ENCODE measurements at regions not wholly inside any gene's neighbourhood (a gene's known extent, or its start where the extent isn't known, plus 50 kb on each side); places are given as distances from the start of the nearest gene placed in this dataset.

- no peak for TF ChIP-seq MEF2A (IDR thresholded peaks at IDR 0.05; ENCODE audit: borderline replicate concordance, low read depth)
- no peak for TF ChIP-seq SIN3A (IDR thresholded peaks at IDR 0.05; ENCODE audit: borderline replicate concordance, low read depth, low read length)
- TF ChIP-seq RCOR1 (IDR thresholded peaks at IDR 0.05; ENCODE audit: low read length), result no peak
- no peak for TF ChIP-seq TAF1 (IDR thresholded peaks at IDR 0.05; ENCODE audit: borderline replicate concordance, low read depth, low read length)
- TF ChIP-seq SMC3 (IDR thresholded peaks at IDR 0.05; ENCODE audit: low read depth, low read length), result no peak
- TF ChIP-seq ZBTB33 (IDR thresholded peaks at IDR 0.05; ENCODE audit: borderline replicate concordance, low read depth), result no peak
- no peak for TF ChIP-seq JUND (IDR thresholded peaks at IDR 0.05)
- no peak for TF ChIP-seq MXI1 (IDR thresholded peaks at IDR 0.05; ENCODE audit: low read depth, low read length)
Observed at GRCh38 chr10:3439183-3439582, 266.6 kb upstream of the PITRM1 start (continued).

- Histone ChIP-seq H3K4me1 (ENCODE audit: control insufficient read depth in 1 of 2, insufficient read depth in 2 of 2, low read depth in 1 of 2, low read length in 1 of 2) (peaks cover 0 to 8% of the 10 kb centered on the region in 2 experiments; a peak in 1 of 4 replicates), H3K9me3 (no peaks in the 10 kb centered on the region), H3K9ac (no peak overlapping the region), H2AFZ (ENCODE audit: low read depth) (no peak overlapping the region), H3K36me3 (replicated peaks in 1 of 2; ENCODE audit: control insufficient read depth in 1 of 2, insufficient read depth in 2 of 2, low read length in 1 of 2) (no peaks in the 10 kb centered on the region), H4K20me1 (ENCODE audit: insufficient read depth) (no peaks in the 10 kb centered on the region), H3K27ac (ENCODE audit: low read depth in 2 of 2, low read length in 1 of 2) (no peak overlapping the region), H3K4me3 (ENCODE audit: low read depth in 2 of 2, low read length in 1 of 2) (no peak overlapping the region), H3F3A (replicated peaks; ENCODE audit: insufficient read depth) (peaks cover 5% of the 10 kb centered on the region), H3K27me3 (ENCODE audit: insufficient read depth) (no peaks in the 10 kb centered on the region), H3K79me2 (ENCODE audit: insufficient read depth) (no peaks in the 10 kb centered on the region), H3K9me2 (no peaks in the 10 kb centered on the region), H3K4me2 (no peak overlapping the region)
- 83% methylated on average over 4 of the region's 4 CpGs for whole genome bisulfite sequencing (ENCODE audit: low lambda C conversion rate)
- TF ChIP-seq GABPA (IDR thresholded peaks at IDR 0.05; ENCODE audit: low read depth) (no peak), CHD2 (IDR thresholded peaks at IDR 0.05; ENCODE audit: low read length, partially characterized antibody) (no peak), ELF1 (IDR thresholded peaks at IDR 0.05) (no peak), GATA2 (CRISPR knock-in tag; IDR thresholded peaks at IDR 0.05) (no peak)
- DNase-seq, result no peak
- POLR2A ChIA-PET, result no interaction called here
- CTCF ChIA-PET, result interaction anchor here (1.4 kb wide), 1 partner anchor 37 kb away, joined by 3 read pairs; no protein-coding TSS in a partner anchor
Observed at GRCh38 chr10:3438606-3439005, 266.0 kb upstream of the PITRM1 start.

- H3K27ac ChIP-seq (ENCODE audit: low read depth in 2 of 2, low read length in 1 of 2), result peak overlapping the region in 1 of 2 experiments; percentile 25; a peak in 1 of 4 replicates
- no peaks in the 10 kb centered on the region for H4K20me1 ChIP-seq (ENCODE audit: insufficient read depth)
- H3K79me2 ChIP-seq (ENCODE audit: insufficient read depth), result no peaks in the 10 kb centered on the region
- peaks cover 0 to 8% of the 10 kb centered on the region in 2 experiments; a peak in 1 of 4 replicates for H3K4me1 ChIP-seq (ENCODE audit: control insufficient read depth in 1 of 2, insufficient read depth in 2 of 2, low read depth in 1 of 2, low read length in 1 of 2)
- POLR2A ChIA-PET, result no interaction called here
- peaks cover 5% of the 10 kb centered on the region for H3F3A ChIP-seq (replicated peaks; ENCODE audit: insufficient read depth)
- peak overlapping the region; percentile 64; the same call in 1 of the 2 replicates for H2AFZ ChIP-seq (ENCODE audit: low read depth)
- WGBS (ENCODE audit: low lambda C conversion rate), result 40% methylated on average over 4 of the region's 4 CpGs
- CTCF ChIA-PET, result no interaction called here
- no peaks in the 10 kb centered on the region for H3K27me3 ChIP-seq (ENCODE audit: insufficient read depth)
- H3K9me2 ChIP-seq, result no peaks in the 10 kb centered on the region
- H3K36me3 ChIP-seq (replicated peaks in 1 of 2; ENCODE audit: control insufficient read depth in 1 of 2, insufficient read depth in 2 of 2, low read length in 1 of 2), result no peaks in the 10 kb centered on the region
- no peak overlapping the region for H3K9ac ChIP-seq
- no peak overlapping the region for H3K4me2 ChIP-seq
- H3K4me3 ChIP-seq (ENCODE audit: low read depth in 2 of 2, low read length in 1 of 2), result no peak overlapping the region
- H3K9me3 ChIP-seq, result no peaks in the 10 kb centered on the region
- no peak for DNase-seq
- TF ChIP-seq FOXM1 (IDR thresholded peaks at IDR 0.05; ENCODE audit: low read depth) (no peak), EP300 (IDR thresholded peaks at IDR 0.05; ENCODE audit: borderline replicate concordance in 1 of 2, low read depth in 1 of 2, low read length in 1 of 2) (no peak), YY1 (IDR thresholded peaks at IDR 0.05; ENCODE audit: low read depth) (no peak), JUND (IDR thresholded peaks at IDR 0.05) (no peak), NRF1 (IDR thresholded peaks at IDR 0.05; ENCODE audit: low read depth, low read length) (no peak), ELF1 (IDR thresholded peaks at IDR 0.05) (no peak), RCOR1 (IDR thresholded peaks at IDR 0.05; ENCODE audit: low read length) (no peak), RXRA (IDR thresholded peaks at IDR 0.05; ENCODE audit: borderline replicate concordance, low read depth) (no peak), USF1 (IDR thresholded peaks at IDR 0.05; ENCODE audit: borderline replicate concordance, low read depth) (no peak), TAF1 (IDR thresholded peaks at IDR 0.05; ENCODE audit: borderline replicate concordance, low read depth, low read length) (no peak), NFIC (IDR thresholded peaks at IDR 0.05; ENCODE audit: borderline replicate concordance) (0 out of 2 replicates have a peak, but pooled peaks have one; percentile 16), TCF12 (IDR thresholded peaks at IDR 0.05) (peak; percentile 55), SMC3 (IDR thresholded peaks at IDR 0.05; ENCODE audit: low read depth, low read length) (no peak), FOXJ3 (CRISPR knock-in tag; IDR thresholded peaks at IDR 0.05) (no peak), MAX (IDR thresholded peaks at IDR 0.05; ENCODE audit: low read depth) (no peak), RFX5 (IDR thresholded peaks at IDR 0.05; ENCODE audit: low read length) (no peak), FOSL2 (IDR thresholded peaks at IDR 0.05; ENCODE audit: borderline replicate concordance, low read depth) (peak; percentile 27; the same call in 1 of the 2 replicates), PBX3 (IDR thresholded peaks at IDR 0.05) (peak; percentile 38)
Observed at GRCh38 chr10:3435671-3436070, 263.1 kb upstream of the PITRM1 start.

Measured in SK-N-SH (cell line).